HG03575 (cell line): ENCODE measurements at regions not wholly inside any gene's neighbourhood (a gene's known extent, or its start where the extent isn't known, plus 50 kb on each side); places are given as distances from the start of the nearest gene placed in this dataset.
A peak's percentile ranks its signal among the peaks of the same experiment; 100 is the strongest.
"Not testable (repeated sequence)": the region's sequence is repeated elsewhere in the genome, so short reads cannot be mapped to it uniquely, and the experiment has no call there.

Experiments
- ATAC-seq: cut with Tn5 transposase; IDR thresholded peaks from one replicate; pipeline ENCODE4 v1.9.1; 2021; ENCODE audit not compliant: unreplicated experiment, insufficient number of reproducible peaks, low FRiP score; ENCODE audit errors: extremely low read depth

DNA sequence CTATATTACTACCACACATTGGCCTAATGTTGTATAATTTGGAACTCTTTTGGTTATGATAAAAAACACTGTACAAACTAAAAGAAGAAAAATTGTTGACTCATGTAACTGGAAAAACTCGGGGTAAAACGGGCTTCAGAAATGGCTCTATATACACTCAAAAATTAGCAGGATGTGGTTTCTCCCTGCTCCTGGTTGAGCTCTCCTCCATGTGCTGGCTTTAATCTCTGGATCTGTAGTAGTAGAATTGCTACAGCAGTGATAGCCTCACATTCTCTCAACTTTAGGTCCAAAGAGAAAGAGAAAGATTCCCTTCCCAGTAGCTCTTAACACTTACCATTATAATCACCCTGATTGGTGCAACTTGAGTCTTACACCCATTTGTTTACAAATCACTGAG is 274.9 kb upstream of the GALNT5 start:
- ATAC-seq, result no peak

DNA sequence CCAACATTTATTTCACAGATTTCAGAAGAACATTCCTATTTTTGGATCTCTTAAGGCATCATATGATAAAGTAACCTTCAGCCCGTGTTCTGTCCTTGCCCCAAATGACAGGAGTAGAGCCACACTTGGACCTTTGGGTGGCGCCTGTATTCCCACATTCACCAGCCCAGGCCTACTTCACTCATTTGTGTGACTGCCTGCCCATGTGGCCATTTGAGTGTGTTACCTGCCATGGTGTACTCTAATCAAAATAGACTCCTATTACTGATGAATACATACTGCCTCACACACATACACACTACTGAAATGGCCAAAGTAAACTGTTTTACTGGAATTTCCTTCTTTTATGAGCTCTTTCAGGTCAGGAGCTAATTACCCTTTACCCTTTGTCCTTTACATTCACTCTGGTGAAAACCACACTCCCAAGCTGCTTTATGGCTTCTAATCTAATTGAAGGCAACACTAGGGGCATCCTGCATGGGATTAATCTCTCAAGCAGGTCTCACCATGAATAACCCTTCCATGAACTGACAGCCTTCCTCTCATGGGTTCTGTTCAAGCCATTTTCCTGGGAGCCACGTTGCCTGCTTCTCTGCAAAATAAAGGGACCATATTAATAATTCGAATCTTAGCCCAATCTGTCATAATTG is 271.0 kb upstream of the GALNT5 start:
- ATAC-seq, result no peak

DNA sequence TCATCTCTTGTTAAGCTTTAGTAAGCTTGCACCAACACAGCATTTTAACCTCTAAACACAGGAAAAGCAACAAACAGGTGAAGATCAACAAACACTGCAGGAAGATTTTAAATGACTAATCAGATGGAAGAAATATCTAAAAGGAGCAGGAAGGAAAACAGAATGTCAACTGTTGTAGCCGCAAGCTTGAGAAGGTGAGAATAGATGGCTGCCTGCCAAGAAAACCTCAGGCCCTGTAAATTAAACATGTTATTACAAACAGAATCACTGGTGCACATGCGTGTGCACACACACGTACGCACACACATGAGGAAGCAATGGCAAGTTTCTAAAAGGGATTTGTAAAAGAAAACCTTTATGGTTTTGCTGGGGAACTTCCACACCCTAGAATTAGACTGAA is 257.8 kb upstream of the GALNT5 start:
- no peak for ATAC-seq

DNA sequence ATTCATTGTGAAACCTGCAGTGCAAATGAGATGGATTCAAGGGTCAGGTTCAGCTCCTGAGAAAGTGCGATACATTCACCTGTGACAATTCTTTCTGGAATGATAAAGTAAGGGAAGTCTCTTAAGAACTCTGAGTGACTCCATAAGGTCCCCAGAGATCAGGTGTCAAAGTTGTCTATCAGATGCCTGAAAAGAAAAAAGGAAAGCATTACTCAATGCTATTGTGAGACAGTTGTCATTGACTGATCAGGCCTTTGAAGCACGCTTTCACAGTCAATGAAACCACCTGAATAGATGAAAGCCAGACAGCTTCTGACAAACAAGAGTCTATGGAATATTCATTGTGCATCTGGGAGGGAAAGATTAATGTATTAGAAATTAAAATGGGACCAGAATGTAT is 252.7 kb upstream of the GALNT5 start:
- ATAC-seq, result no peak

DNA sequence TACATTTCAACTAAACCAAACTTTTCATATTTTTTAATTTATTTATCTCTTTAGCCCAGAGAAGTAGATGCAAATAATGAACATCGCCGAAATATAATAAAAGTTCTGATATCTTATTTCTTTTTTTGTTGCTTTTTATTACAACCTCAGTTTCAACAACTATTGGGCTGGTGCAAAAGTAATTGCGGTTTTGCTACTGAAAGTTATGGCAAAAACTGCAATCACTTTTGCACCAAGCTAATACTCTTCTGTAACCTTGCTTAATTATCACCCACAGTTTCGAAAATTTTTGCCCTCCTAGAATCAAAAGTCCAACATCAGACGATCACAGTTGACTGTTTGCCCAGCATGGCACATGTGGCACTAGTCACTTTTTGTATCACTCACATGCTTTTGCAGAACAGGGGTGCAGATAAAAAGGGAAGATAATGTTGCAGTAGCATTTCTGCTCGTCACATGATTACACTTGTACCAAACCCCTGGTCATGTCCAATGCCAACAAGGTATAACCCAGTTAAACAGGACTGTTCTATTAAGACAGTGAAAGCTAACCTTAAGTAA is 242.4 kb upstream of the GALNT5 start:
- ATAC-seq, result no peak

DNA sequence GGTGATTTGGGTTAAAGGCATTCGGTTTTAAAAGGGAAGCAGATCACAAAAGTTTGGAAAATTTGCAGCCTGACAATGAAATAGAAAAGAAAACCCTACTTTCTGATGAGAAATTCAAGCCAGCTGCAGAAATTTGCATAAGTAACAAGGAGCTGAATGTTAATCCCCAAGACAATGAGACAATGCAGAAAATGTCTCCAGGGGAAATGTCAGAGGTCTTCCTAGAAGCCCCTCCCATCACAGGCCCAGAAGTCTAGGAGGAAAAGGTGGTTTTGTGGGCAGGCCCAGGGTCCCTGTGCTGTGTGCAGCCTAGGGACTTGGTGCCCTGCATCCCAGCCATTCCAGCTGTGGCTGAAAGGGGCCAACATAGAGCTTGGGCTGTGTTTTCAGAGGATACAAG is 234.2 kb upstream of the GALNT5 start:
- ATAC-seq, result not testable (repeated sequence)

DNA sequence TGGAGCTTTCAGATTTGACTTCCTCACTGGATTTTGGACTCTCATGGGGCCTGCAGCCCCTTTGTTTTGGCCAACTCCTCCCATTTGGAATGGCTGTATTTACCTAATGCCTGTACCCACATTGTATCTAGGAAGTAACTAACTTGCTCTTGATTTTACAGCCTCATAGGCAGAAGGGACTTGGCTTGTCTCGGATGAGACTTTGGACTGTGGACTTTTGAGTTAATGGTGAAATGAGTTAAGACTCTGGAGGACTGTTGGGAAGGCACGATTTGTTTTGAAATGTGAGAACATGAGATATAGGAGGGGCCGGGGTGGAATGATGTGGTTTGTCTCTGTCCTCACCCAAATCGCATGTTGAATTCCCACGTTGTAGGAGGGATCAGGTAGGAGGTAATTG is 233.4 kb upstream of the GALNT5 start:
- no peak for ATAC-seq

DNA sequence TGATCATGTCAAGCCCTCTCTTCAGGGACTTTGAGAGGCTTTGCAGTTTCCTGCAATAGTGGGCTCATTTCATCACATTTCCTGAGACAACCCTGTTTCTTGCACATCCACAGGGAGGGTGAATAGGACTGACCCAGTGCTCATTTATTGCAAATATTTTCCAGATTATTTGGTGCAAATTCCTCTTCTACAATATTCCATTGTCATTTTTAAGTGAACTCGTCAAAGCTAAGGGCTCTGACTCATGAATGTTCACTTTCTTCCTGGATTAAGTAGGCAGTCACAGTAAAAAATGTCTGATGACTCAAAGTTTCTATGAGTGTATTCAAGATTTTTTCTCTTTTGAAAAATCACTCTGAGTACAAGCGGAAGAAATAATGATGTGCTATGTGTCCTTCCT is 225.5 kb upstream of the GALNT5 start:
- no peak for ATAC-seq

DNA sequence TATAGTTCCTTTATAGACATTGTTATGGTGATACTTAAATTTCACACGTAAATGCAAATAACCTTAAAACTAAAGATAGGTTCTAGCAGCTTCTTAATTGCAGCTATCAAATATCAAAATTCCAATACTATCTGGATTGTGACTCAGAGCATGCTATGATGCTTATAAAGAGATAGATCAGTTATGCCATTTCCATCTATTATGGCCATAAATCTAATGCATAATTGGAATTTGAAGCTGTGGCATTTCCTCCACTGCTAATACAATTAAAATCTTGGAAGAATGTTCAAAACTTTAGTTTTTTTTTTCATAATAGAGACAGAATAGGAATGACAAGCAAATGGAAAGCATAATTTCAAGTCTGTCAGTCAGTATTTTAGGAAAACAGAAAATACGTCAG is 220.8 kb upstream of the GALNT5 start:
- no peak for ATAC-seq

DNA sequence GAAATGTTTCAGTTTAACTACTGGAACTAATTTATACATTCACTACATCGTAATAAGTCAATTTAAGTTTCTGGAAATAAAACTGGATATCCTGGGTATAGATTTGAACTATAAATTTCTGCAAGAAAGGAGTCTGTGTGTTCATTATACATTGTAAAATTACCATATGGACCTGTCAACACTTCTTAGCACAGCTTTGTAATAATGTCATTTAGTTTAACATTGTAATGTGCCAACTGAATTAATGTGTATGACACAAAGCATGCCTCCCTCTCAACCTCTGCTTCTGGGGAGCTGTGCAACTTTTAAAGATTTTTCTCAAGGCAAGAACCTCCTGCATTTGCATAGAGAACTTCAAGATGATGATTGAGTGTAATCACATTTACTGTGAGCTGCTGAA is 213.7 kb upstream of the GALNT5 start:
- no peak for ATAC-seq

DNA sequence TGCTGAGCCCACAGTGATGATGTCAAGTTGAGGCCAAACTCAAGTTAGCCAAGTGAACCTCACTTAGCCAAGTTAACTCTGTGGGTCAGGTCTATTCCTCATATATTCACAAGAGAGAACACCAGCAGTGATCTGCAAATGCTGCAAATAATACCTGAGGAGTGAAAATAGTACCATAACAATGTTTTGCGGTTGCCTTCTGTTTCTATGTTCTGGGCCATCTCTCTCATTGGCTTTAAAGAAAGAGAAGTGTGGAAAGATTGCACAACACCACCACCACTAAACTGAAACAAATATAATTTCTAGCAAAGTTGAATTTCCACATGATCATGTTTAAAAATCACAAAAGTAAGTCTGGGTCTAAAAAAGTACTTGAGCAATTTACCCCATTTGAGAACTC is 211.1 kb upstream of the GALNT5 start:
- ATAC-seq, result no peak

DNA sequence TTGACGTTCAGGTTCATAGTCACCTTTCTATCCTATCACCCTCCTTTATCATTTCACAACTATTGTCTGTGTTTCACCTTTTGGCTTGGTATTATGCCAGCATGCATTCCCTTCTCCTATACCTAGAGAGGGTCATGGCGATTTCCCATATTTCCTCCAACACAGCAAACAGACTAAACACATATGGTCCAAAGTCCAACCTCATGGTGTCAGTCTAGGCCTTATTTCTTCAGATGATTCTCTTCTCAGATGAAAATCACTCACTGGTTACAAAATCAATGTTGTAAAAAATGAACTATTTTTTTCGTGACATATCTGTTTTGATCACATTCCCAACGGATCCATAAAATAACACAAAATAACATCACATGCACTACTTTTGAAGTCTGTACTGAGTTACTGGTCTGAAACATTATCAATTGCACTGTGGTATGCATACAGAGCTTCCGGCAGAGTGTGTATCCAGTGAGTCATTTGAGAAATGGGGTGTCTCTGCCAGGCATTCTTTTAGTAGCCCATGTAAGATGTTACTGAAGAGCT is 204.8 kb upstream of the GALNT5 start:
- no peak for ATAC-seq

DNA sequence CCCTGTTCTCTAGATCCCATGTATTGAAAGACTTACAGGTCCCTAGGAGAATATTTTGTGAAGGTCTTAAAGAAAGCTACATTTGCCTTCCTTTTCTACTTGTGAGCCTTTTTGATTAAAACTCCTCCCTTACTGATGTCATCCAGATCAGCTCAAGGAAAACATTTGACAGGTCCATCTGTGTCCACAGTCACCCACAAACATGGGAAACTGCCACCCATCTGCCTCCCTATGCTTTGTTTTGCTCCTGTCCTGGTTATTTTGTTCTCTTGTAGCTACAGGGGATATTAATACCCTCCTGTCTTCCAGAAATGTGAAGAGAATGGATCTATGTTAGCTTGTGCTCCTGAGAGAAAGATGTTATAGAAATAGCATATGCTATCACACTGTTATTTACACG is 203.6 kb upstream of the GALNT5 start:
- ATAC-seq, result no peak

DNA sequence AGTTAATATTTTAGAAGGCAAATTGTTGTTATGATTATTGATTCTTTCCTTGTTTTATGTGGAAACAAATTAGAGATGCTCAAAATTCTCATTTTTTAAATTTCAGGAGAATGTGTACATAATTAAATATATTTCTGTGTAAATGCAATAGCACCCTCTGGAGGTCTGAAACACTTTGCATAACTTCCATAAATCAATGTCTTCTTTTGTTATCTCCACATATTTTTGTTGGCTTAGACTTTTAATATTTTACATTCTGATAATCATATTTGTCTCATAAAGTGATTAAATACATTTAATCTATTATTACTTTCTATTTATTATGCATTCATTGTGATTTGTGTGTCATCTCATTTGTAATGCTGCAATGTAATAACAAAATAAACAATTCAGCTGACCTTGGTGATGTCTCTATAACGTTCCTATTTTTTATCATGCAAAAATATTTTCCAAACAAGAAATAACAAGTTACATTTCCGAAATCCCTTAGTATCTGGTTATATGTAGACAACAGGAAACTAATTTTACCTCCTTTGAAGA is 201.8 kb upstream of the GALNT5 start:
- no peak for ATAC-seq

DNA sequence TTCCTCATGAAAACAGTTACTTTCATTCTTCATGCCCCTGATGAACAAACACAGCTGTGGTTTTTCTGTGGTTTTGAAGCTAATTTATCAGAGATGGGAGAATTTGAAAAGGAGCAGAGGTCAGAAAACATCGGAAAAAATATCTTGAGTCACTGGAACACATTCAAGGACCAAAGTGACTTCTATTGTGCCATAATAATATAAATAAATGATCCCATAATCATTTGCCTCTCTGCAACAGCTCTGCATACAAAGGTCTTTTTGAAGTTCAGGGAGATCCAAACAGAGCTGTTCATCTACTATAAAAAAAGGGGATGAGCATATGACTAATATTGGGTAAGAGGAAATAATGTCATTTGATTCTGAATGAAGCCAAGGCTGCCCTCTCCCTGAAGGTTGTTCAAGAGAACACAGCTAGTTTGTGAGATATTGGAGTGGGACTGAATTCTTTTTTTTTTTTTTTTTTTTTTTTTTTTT is 201.3 kb upstream of the GALNT5 start:
- no peak for ATAC-seq

DNA sequence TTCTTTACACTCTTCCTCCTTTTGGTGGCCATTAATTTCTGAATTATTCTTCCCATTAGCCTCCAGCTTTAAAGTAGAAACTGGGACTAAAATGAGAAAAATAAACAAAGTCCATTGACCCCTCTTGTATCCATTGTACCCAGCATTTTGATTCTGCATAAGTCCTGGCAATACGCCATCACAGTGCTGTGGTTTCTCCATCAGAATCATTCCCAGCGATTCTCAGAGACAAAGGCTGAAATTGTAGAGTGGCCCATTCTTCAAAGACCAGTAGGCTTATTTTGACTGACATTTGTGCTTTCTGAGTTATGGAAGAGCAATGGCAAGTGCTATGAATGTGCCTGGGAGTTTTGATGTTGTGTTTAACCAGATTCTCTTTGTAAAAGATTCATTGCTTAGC is 199.3 kb upstream of the GALNT5 start:
- ATAC-seq, result no peak

DNA sequence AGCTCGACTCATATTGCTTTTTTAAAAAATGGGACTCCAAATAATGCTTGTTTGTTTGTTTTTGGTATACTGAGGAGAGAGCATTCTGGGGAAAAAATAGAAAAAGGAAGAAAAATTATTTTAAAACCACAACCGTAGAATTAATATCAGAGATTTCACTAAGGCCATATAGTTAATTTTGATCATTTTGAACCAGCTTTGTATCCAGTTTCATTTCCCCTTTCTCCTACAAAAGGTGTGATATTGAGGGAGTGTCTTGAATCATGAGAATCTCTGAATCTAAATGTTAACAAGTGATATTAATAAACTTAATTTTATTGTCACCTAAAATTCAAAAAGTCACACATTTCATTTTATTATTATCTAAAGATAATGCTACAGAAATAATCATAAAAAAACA is 198.5 kb upstream of the GALNT5 start:
- ATAC-seq, result no peak

DNA sequence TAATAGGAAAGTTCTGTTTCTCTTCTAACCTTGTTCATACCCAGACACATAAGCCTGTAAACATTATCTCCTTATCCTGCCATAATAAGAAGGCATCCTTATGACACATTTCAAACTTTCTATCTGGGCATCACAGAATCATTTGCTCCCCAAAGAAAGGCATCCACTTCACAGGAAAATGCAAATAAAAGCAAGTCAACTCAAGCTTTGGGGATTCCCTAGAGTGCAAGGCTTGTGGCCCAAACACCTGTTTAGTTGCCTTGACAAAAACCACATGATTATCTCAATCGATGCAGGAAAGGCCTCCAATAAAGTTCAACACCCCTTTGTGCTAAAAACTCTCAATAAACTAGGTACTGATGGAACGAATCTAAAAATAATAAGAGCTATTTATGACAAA is 195.7 kb upstream of the GALNT5 start:
- ATAC-seq, result peak; percentile 98

DNA sequence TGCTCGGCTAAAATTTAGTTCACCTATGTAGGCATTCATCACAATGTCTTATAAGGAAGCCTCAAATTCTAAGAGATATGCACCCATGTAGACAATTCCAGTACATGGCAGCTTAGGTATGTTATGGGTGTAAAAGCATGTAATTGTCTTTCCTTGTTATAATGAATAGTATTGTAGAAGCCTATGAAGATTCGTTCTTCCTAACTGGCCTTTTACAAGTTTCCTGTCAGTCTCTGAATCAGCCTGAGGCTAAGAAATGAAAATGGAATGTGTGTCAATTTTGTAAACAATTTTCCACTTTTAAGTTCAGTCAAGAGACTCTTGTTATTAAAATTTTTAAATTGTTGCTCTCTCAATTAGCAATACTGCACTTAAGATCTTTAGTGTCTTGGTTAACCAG is 189.9 kb upstream of the GALNT5 start:
- ATAC-seq, result no peak

DNA sequence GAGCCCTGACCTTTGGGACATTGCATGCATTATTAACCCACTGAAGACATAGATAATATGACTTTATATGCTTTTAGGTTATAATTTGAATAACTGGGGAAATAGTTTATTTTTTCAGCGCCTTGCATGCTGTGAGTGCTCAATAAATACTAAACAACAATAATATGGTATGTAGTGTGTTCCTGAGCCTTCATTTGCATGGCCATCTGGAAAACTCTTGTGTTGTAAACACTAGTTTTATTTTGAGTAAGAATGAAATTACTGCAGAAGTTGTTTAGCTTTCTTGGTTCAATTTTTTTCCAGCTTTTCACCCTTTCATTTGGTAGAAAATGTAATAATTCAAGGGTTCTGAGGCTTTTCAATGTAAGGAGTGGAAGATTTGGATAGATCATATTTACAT is 189.3 kb upstream of the GALNT5 start:
- no peak for ATAC-seq

DNA sequence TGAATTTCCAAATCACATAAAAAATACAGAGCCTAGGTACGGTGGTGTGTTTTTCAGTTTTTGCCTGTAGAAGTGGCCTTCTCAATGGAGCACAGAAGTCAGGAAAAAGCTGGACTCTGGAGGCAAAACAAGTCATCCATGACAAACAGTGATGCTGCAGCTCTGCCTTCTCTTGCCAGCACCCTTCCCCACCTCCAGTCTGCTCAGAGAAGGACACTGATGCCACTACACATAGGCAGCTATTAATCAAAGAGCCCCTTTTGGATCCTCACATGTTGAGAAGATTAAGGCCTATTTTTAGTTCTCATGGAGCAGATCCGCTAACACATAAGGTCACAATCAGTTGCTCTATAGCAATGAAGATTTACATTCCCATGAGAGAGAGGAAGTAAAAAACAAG is 181.6 kb upstream of the GALNT5 start:
- ATAC-seq, result no peak
